T-helper 2 cell treated with Interferon-gamma antibody and Interleukin-4, amounts not matched to agents 5 μg/mL and 100 μg/mL, for 36 hours (primary cell): ENCODE measurements at regions not wholly inside any gene's neighbourhood (a gene's known extent, or its start where the extent isn't known, plus 50 kb on each side); places are given as distances from the start of the nearest gene placed in this dataset.

ENCODE experiments used
- DNase-seq: peaks from one replicate; pipeline ENCODE4 v3.0.0; 2021; ENCODE audit warnings: low spot score
- H3K27ac Mint-ChIP-seq: one replicate; pipeline ENCODE4 v1.8.0; 2021; ENCODE audit warnings: mild to moderate bottlenecking, mixed read lengths
- H3K27me3 Mint-ChIP-seq: one replicate; pipeline ENCODE4 v1.8.0; 2021; ENCODE audit warnings: low read depth, mixed read lengths
- H3K36me3 Mint-ChIP-seq: one replicate; pipeline ENCODE4 v1.8.0; 2021; ENCODE audit warnings: low read depth, mixed read lengths
- H3K4me1 Mint-ChIP-seq: one replicate; pipeline ENCODE4 v1.8.0; 2021; ENCODE audit warnings: low read depth, mixed read lengths
- H3K4me3 Mint-ChIP-seq: one replicate; pipeline ENCODE4 v1.8.0; 2022; ENCODE audit warnings: mild to moderate bottlenecking, moderate library complexity, mixed read lengths
- H3K9me3 Mint-ChIP-seq: one replicate; pipeline ENCODE4 v1.8.0; 2021; ENCODE audit warnings: mixed read lengths

DNA sequence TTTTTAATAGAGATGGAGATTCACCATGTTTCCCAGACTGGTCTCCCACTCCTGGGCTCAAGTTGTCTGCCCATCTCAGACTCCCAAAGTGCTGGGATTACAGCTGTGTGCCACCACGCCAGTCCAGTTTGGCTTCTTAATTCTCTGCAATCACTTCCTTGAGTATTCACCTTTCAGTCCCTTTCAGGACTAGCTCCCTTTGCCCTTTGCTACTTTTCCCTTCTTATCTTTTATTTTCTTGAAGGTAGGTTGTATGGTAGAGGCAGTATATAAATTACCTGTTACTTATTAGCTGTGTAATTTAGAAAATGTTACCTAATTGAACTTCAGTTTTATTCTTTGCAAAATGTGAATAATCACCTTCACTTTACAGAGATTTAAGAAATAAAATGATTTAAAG, 285.8 kb downstream of the FGF9 start:
- DNase-seq, result no peak
- Mint-ChIP-seq H3K9me3 (peaks cover 19% of the 10 kb centered on the region), H3K4me3 (no peak overlapping the region), H3K4me1 (no peaks in the 10 kb centered on the region), H3K27ac (no peak overlapping the region), H3K27me3 (no peaks in the 10 kb centered on the region), H3K36me3 (no peaks in the 10 kb centered on the region)

DNA sequence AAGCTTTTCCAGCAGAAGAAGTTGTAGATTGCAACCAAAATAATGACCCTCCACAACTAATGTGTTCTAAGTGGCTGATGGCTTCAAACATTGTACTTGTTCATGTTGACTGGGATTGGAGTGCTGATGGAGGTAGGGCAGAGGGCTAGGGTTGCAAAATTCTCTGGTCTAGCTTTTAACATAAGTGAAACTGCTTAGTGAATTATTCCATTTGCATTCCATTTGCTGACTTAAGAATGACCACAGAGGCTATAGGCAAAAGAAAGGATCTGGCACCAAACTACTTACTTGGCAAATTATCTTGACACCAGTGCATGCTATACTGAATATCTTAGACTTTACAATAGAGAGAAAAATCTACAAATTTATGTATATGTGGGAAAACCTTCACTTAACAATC, 287.0 kb downstream of the FGF9 start:
- peaks cover 22% of the 10 kb centered on the region for H3K9me3 Mint-ChIP-seq
- no peak for DNase-seq
- H3K4me3 Mint-ChIP-seq, result no peak overlapping the region
- no peaks in the 10 kb centered on the region for H3K27me3 Mint-ChIP-seq
- H3K36me3 Mint-ChIP-seq, result no peaks in the 10 kb centered on the region
- no peak overlapping the region for H3K27ac Mint-ChIP-seq
- H3K4me1 Mint-ChIP-seq, result no peaks in the 10 kb centered on the region

DNA sequence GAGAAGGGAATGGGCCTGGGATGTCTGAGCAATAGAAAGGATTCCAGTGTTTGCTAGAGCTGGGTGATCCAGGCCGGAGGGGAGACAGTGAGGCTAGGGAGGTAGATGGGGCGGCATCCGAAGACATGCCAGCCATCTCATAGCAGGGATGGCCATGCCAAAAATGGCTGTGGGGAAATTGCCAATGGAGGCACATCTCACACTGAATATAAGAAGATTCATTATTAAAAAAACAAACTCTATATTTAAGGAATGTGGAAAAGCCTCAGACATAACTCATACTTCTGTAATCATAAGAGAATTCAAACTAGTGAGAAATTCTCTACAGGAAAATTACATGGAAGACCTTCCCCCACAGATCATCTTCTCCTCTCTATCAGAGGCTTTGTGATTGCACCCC, 289.2 kb downstream of the FGF9 start:
- no peak for DNase-seq
- Mint-ChIP-seq H3K36me3 (no peaks in the 10 kb centered on the region), H3K27ac (no peak overlapping the region), H3K9me3 (peaks cover 22% of the 10 kb centered on the region), H3K27me3 (no peaks in the 10 kb centered on the region), H3K4me1 (no peaks in the 10 kb centered on the region), H3K4me3 (no peak overlapping the region)

DNA sequence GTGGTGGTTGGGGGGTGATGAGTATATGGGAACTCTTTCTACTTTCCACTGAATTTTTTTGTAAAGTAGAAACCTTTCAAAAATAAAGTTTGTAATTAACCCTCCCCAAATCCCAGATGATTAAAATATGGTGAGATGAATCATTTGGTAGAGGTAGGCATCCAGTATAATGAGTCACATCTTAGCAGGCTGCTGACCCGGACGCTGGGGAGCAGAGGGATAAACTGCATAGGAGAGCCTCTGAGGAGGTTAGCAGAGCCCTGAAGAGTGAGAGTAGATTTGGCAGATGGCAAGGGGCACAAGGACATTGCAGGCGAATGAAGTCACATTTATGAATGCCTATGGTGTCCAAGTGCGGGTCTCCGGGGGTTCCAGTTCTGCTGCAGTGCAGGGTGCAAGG, 293.8 kb downstream of the FGF9 start:
- no peak overlapping the region for H3K27ac Mint-ChIP-seq
- DNase-seq, result no peak
- H3K9me3 Mint-ChIP-seq, result peaks cover 12% of the 10 kb centered on the region
- no peaks in the 10 kb centered on the region for H3K4me1 Mint-ChIP-seq
- no peaks in the 10 kb centered on the region for H3K36me3 Mint-ChIP-seq
- no peak overlapping the region for H3K4me3 Mint-ChIP-seq
- no peaks in the 10 kb centered on the region for H3K27me3 Mint-ChIP-seq

DNA sequence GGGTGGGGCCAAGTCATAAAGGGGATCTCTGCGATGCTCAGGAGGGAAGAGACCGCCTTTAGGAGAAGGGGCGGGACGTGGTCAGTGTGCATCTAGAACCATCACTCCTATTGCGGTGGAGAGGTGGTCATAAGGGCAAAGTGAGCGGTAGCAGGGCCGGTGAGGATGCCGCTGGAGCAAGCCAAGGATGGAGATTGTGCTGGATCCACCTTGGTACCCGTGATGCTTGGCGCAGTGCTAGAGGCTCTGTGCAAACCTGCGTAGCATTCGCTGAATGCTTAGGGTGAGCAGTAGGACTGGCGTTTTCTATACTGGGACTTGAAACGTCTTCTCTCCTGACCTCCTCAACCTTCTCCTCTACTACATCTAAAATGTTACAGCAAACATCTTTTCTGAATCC, 294.2 kb downstream of the FGF9 start:
- no peak for DNase-seq
- Mint-ChIP-seq H3K4me1 (no peaks in the 10 kb centered on the region), H3K27ac (no peak overlapping the region), H3K4me3 (no peak overlapping the region), H3K36me3 (no peaks in the 10 kb centered on the region), H3K27me3 (no peaks in the 10 kb centered on the region), H3K9me3 (peaks cover 12% of the 10 kb centered on the region)

DNA sequence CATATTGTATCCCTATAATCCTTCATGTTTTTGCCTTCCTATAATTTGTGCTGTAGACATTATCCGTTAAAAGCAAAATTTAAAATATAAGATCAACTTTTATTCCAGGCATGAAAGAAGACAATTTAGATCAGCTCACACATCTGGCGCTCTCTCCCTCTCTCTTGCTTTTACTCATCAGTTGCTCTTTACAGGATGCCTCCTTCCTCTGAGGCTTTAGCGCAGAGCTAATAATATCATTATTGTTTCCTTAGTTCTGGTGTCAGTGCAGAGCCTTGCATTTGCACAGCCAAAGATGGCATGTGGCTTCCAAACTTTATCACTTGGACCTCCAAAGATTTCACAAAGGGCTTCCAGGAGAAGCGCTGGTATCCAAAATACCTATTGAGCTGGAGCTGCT, 295.1 kb downstream of the FGF9 start:
- H3K36me3 Mint-ChIP-seq, result no peaks in the 10 kb centered on the region
- no peaks in the 10 kb centered on the region for H3K27me3 Mint-ChIP-seq
- DNase-seq, result no peak
- no peak overlapping the region for H3K4me3 Mint-ChIP-seq
- peaks cover 10% of the 10 kb centered on the region for H3K9me3 Mint-ChIP-seq
- H3K4me1 Mint-ChIP-seq, result no peaks in the 10 kb centered on the region
- no peak overlapping the region for H3K27ac Mint-ChIP-seq

DNA sequence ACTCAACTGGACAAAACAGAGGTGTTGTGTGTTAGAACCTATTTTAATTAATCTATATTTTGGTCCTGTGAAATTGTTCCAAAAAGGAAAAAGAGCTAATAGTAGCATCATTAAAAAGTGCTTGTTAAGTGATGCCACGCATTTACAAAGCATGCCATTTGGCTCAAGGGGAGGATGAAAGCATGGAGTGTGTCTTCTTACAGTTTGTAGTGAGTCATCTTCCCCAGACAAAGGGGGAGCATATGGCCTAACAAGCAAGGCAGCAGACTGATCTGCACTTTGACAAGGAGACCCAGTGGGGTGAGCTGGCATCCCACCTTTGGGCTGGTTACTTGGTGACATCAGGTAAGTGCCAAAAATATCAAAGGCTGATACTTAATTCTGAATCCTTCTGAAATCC, 297.0 kb downstream of the FGF9 start:
- Mint-ChIP-seq H3K27me3 (no peaks in the 10 kb centered on the region), H3K36me3 (no peaks in the 10 kb centered on the region), H3K27ac (no peak overlapping the region), H3K4me3 (no peak overlapping the region), H3K4me1 (no peaks in the 10 kb centered on the region), H3K9me3 (no peaks in the 10 kb centered on the region)
- DNase-seq, result no peak

DNA sequence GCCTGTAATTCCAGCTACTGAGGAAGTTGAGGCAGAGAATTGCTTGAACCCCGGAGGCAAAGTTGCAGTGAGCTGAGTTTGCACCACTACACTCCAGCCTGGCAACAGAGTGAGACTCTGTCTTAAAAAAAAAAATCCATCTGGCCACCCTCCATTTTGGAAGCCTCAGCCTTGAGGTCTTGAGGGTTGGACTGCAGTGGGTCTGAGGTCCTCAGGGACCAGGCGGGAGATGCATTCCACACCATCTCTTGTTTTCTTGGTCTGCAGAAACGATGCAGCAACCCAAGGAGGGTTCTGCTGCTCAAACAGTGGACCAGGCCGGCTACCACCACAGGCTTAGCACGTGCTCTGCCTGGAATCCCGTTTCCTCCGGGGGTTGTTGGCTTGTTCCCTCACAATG, 299.3 kb downstream of the FGF9 start:
- H3K36me3 Mint-ChIP-seq, result no peaks in the 10 kb centered on the region
- H3K27ac Mint-ChIP-seq, result no peak overlapping the region
- H3K27me3 Mint-ChIP-seq, result no peaks in the 10 kb centered on the region
- no peaks in the 10 kb centered on the region for H3K9me3 Mint-ChIP-seq
- H3K4me1 Mint-ChIP-seq, result no peaks in the 10 kb centered on the region
- no peak overlapping the region for H3K4me3 Mint-ChIP-seq
- DNase-seq, result no peak

DNA sequence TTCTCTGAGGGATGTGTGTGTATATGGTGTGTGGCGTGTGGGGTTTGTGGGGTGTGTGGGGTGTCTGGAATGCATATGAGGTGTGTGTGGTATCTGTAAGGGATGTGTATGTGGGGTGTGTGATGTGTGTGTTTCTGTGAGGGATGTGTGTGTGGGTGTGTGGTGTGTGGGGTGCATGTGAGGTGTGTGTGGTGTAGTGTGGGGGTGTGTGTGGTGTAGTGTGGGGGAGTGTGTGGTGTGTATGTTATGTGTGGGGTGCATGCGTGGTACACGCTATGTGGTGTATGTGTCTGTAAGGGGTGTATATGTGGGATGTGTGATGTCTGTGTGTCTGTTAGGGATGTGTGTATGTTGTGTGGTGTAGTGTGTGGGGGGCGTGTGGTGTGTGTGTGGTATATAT, 300.0 kb downstream of the FGF9 start:
- no peaks in the 10 kb centered on the region for H3K36me3 Mint-ChIP-seq
- H3K27me3 Mint-ChIP-seq, result no peaks in the 10 kb centered on the region
- H3K9me3 Mint-ChIP-seq, result no peaks in the 10 kb centered on the region
- H3K27ac Mint-ChIP-seq, result no peak overlapping the region
- H3K4me1 Mint-ChIP-seq, result no peaks in the 10 kb centered on the region
- H3K4me3 Mint-ChIP-seq, result no peak overlapping the region
- DNase-seq, result no peak

DNA sequence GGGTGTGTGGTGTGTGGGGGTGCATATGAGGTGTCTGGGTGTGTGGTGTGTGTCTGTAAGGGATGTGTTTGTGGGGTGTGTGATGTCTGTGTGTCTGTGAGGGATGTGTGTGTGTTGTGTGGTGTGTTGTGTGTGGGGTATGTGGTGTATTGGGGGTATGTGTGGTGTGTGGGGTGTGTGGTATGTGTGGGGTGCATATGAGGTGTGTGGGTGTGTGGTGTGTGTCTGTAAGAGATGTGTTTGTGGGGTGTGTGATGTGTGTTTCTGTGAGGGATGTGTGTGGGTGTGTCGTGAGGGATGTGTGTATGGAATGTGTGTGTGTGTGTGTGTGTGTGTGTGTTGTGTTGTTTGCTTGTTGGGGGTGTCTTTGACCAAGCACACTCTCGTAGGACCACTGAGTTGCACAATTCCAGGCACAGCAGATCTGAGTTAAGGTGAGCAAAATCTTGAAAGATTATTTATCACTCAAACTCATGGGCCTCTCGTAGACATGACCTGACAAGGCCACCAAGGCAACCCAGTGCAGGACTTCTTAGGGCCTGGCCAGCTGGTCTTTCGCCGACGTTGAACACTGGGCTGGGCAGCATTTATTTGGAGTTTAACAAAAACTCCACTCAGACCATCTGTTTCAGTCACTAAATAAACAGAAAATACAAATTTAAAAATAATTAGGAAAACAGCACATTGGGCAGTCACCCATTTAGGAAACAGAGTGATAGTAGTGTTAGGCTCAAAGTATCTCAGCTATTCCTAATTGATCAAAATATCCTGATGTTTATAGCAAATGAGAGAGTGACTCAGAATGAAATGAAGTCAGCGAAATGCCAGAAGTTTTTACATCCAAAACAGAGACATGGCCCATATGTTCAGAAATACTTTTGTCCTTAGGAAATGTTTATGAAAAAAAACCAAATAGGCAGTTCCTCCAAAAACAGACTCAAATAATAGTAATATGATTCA, 301.1 kb downstream of the FGF9 start:
- H3K4me3 Mint-ChIP-seq, result no peak overlapping the region
- no peaks in the 10 kb centered on the region for H3K9me3 Mint-ChIP-seq
- DNase-seq, result no peak
- H3K4me1 Mint-ChIP-seq, result no peaks in the 10 kb centered on the region
- H3K27me3 Mint-ChIP-seq, result no peaks in the 10 kb centered on the region
- H3K36me3 Mint-ChIP-seq, result no peaks in the 10 kb centered on the region
- H3K27ac Mint-ChIP-seq, result no peak overlapping the region

DNA sequence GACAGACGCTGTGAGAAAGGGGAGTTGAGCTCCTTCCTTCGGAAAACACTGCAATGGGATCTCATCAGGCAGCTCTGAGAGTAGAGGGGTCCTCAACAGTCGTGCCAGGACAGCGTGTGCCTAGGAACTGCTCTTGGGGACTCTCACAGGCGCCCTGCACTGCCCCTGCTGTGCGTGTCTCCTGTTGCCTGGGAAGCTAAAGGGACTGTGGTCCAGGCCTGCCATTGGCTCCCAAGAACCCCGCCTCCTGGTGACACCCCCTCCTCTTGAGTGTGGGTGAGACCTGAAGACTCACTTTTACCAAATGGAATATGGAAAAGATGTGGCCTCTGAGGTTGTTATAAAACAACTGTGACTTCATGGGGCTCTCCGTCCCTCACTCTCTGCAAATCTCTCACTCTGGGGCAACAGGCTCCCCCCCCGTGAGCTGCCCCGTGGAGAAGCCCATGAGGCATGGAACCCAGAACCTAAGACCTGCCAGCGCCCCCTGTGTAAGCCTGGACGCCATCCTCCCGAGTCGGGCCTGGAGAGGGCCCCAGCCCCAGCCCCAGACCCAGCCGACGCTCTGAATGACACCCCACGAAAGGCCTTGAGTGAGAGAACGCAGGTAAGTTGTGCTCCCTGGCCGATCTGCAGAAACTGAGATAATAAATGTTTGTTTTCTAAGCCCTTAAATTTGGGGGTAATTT, 302.7 kb downstream of the FGF9 start:
- Mint-ChIP-seq H3K9me3 (no peaks in the 10 kb centered on the region), H3K4me3 (no peak overlapping the region), H3K4me1 (no peaks in the 10 kb centered on the region), H3K36me3 (no peaks in the 10 kb centered on the region), H3K27me3 (no peaks in the 10 kb centered on the region), H3K27ac (no peak overlapping the region)
- no peak for DNase-seq

DNA sequence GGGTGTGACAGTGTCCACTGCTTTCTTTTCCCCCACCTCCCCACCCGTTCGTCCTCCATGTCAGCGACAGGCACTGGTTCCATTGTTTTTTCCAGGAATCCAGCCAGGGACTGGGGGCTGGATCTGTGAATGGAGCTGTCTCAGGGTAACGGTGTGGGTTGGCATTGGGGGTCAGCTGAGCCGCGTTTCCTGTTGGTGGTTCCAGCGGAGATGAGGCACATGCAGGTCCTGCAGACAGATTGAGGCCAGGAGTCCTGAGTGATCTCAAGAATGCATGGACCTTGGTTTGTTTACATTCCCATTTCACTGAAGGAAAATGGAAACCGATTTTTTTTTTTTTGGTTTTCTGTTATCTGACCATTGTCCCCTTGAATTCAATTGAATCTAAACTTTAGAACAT, 303.9 kb downstream of the FGF9 start:
- H3K4me3 Mint-ChIP-seq, result no peak overlapping the region
- no peaks in the 10 kb centered on the region for H3K36me3 Mint-ChIP-seq
- H3K4me1 Mint-ChIP-seq, result no peaks in the 10 kb centered on the region
- H3K27ac Mint-ChIP-seq, result no peak overlapping the region
- no peaks in the 10 kb centered on the region for H3K27me3 Mint-ChIP-seq
- no peaks in the 10 kb centered on the region for H3K9me3 Mint-ChIP-seq
- no peak for DNase-seq

DNA sequence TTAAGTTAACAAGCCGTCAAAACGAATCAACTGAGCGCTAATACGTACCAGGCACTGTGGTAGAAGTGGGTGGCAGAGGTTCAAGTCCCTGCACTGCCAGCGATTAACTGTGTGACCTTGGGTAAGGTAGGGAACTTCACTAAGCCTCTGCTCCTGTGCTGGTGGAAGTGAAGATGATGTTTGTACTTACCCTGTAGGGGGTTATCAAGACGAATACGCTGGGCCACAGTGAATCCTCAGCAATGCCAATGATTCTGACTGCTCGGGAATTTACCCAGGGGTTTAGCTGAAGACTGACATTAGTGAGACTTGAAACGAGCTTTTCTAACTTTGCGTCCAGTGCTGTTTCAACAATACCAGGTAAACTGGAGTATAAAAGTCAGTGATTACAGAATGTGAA, 305.3 kb downstream of the FGF9 start:
- no peaks in the 10 kb centered on the region for H3K4me1 Mint-ChIP-seq
- DNase-seq, result no peak
- no peaks in the 10 kb centered on the region for H3K36me3 Mint-ChIP-seq
- no peaks in the 10 kb centered on the region for H3K9me3 Mint-ChIP-seq
- no peaks in the 10 kb centered on the region for H3K27me3 Mint-ChIP-seq
- no peak overlapping the region for H3K27ac Mint-ChIP-seq
- H3K4me3 Mint-ChIP-seq, result no peak overlapping the region

DNA sequence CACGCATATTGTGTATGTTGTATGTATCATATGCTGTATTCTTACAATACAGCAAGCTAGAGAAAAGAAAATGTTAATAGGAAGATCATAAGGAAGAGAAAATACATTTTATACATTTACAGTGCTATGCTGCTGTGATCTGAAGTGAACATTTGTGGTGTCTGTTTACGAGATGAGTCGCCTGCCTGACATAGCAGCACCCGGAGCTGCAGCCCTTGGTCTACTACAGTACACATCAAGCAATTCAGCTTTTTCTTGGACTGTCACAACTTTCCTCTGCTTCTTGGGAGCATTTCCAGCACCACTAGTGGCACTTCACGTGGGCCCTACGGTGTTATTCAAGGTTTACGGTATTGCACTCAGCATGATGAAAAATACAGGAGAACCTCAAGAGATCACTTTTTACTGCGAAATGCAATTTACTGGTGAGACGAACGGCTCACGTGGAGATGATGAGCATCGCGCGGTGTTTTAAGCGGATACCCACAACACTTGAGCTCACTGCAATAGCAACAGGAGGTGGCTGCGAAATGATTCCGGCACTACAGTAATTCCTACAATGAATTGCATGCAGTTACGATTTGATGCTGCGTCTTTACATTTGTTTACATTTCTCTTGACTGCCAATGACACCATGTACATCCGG, 308.4 kb downstream of the FGF9 start:
- Mint-ChIP-seq H3K36me3 (no peaks in the 10 kb centered on the region), H3K4me3 (no peak overlapping the region), H3K27ac (no peak overlapping the region), H3K4me1 (no peaks in the 10 kb centered on the region), H3K27me3 (peaks cover 2% of the 10 kb centered on the region), H3K9me3 (no peaks in the 10 kb centered on the region)
- no peak for DNase-seq
